ENCODE measurements at regions not wholly inside any gene's neighbourhood (a gene's known extent, or its start where the extent isn't known, plus 50 kb on each side); places are given as distances from the start of the nearest gene placed in this dataset.

DNA sequence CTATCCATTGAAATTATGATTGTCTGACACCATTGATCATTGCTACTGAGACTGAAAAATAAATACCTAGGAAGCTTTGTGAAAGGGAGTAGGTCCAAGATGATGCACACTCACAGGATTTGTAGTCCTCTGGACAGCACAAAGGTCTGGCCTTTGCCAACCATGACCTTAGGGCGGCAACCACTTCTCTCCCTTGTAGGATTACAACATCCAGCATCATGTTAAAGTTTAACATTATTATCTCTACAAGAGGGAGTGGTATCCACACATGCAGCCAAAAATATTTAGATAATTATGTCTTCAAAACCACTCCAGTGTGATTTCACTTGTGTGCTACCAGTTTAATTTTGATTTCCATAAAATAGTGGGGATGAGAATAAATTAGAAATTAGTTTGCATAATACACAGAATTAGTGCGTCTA, 51.1 kb upstream of the NHSL1 start:
- no peak for DNase-seq

DNA sequence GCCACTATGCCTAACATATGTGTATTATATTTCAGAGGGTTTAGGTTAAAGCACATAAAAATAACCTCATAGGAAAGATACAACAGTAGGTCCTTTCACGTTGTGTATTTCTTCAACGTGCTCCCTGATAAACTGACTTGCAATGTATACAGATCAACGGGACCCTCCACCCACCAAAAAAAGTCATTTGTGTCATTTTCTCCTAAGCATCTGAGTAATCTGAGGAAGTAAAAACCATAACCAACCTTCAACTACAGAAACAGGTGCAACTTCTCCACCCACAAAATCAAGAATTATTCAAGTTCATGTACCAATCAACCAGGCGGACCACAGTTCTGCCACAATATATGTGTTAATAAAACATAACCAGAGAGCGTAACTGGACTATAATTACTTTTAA, 54.9 kb upstream of the NHSL1 start:
- DNase-seq = no peak

DNA sequence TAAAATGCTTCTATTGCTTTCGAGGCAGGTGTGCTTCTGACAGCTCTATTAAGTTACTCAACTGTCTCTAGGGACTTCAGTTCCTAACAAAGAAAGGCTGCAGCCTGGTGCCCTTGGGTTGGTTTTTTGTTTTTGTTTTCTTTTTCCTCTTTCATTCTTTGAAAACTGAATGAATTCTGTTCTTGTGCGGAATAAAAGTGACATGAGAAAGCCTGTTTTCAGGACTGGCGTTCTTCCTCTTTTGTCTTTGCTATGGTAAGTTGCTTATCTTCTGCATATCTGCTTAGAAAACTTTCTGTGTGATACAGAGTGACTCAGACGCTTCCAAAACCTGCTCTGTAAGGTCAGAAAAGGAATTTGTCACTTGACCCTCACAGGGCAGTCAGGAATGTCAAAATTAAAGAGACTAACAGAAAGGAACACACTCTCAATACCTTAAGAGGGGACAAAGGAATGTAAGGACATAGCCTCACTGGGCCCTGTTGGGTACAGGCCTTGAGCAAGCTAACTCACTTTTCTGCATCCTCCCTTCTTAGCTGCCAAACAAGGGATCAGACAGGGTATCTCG, 56.2 kb upstream of the NHSL1 start:
- no peak for DNase-seq

DNA sequence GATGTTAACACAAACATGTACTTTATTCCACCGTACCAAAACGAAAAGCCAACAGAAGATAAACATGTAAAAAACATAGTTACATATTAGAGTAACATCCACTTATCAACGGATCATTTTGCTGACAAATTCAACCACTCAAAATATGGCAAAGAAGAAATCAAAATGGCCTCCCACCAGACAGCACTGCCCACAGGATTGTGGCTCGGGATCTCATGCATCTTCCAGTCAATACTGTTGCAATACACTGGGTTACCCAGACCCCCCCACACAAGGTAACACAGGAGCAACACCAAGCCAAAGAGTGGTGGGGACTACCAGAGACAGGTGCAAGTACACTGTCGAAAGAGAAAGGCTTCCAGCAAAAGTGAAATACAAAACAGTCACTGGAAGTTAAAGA, 57.9 kb upstream of the NHSL1 start:
- DNase-seq = no peak

DNA sequence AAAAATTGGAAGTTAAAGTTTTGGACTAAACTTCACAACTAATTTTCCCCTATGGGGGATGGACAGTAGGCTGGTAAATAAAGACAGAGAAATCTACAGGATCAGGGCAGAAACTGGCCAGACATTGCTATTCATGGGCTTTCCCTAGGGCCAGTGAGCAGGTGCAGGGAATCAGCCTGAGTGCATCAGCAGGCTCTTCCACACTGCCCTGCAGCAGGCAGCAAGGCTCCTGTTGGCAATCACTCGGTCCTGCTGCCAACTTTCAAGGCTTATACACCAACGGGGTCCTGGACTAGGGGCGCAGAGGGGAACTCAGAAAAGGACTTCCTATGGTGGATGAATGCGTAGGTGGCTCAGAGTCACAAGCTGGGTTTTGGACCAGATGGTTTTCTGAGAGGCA, 59.8 kb upstream of the NHSL1 start:
- DNase-seq = no peak

DNA sequence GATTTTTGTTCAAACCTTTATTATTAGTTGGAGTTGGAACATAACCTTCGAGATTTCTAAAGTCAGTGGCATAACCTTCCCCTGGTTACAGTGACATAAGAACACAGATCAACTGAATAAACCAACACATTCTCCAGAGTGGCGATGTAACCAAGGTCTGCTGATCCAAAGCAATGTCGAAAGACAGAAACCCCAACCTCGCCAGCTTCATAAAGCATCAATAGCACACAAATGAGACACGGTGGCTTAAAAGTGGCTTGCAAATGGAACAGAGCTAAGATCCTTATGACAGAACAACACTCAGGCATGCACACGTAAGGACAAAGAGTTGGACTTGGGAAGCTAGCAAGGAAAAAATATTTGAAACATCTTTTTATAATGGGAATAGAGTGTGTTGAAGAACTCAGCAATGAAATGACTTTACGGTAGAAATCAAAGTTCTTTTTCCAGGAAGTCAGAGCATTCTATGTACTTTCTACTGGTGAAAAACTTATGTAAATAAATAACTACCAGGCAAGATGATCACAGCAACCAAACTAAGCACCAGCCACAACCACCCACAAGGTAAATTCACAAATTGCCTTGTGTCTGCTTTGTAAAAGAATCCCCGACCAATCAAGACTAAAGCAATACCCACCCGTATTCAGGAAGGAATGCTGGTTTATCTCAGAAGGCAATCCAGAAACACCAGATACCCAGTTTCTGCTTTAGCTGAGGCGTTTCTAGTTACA, 61.0 kb upstream of the NHSL1 start:
- DNase-seq = no peak

DNA sequence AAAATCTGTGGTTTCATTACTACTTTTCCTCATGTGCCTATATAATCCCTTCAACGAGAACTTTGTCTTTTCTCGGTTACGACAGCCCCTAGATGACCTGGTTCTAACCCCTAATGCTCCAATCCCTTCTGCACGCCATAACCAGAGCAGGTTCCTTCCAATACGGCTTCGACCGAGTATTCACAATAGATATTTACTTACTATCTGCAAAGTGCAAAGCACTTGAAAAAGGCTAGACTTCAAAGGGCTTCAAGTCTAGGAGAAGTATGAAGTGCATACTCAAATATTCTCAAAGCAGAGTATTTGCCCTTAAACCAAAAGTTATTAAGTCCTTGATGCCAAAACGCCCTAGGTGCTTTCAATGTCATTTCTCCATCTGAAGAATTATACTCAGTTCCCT, 63.4 kb upstream of the NHSL1 start:
- no peak for DNase-seq

DNA sequence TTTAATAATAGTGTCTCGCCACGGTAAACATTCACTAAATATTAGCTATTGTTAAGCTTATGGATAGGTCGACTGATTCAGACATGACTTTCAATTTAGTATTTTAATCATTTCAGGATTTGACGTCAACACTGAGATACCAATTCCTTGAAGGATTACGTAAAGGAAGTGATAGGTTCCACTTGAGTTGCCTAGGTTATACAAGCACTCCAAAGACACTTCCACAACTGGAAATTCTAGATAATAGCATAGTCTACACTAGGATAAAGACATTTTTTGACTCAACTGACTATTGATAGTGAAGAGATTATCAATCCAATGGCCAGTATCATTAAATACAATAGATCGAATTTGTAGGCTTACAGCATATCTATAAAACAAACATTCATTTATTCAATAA, 63.9 kb upstream of the NHSL1 start:
- no peak for DNase-seq

DNA sequence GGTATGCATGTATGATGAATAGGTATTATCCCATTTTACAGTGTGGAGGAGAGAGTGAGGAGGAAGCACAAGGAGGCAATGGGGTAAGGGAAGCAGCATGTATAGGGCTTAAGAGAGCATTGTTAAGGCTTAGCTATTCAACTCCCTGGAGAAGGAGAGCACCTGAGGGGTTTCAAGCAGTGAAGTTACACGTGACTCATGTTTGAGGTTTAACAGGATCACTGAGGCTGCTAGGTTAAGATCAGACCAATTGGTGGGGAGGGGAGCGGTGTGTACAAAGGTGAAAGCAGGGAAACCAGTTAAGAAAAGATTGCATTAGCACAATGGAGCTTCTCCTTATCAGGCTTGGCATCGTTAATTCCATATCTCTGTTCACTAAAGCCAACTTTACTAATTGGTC, 64.4 kb upstream of the NHSL1 start:
- no peak for DNase-seq

DNA sequence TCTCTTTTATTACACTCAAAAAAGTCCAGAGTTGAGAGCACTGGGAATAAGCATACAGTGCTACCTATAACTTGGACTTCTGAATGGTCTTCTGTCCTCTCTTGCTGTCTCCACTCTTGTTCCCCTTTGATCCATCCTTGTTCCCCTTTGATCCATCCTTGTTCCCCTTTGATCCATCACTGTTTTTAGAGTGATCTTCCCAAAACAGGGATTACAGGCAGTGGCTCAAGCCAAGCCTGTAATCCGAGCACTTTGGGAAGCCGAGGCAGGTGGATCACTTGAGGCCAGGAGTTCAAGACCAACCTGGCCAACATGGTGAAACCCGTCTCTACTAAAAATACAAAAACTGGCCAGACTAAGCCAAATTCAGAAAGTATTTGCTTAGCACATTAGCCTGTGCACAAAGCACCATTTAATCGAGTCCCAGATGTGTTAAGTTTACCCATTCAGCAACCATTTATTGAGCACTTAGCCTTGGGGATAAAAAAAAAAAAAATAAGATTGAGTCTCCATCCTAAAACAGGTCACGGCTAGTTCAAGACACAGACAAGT, 65.0 kb upstream of the NHSL1 start:
- no peak for DNase-seq

DNA sequence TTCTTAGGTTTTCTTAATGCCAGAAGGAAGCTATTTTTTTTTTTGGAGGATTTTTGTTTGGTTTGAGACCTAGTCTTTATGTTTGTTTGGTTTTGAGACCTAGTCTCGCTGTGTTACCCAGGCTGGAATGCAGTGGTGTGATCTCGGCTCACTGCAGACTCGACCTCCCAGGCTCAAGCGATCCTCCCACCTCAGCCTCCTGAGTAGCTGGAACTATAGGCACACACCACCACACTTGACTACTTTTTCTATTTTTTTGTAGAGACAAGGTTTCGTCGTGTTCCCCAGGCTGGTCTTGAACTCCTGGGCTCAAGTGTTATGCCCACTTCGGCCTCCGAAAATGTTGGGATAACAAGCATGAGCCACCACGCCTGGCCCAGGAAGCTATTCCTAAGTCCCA, 67.8 kb upstream of the NHSL1 start:
- DNase-seq = no peak

DNA sequence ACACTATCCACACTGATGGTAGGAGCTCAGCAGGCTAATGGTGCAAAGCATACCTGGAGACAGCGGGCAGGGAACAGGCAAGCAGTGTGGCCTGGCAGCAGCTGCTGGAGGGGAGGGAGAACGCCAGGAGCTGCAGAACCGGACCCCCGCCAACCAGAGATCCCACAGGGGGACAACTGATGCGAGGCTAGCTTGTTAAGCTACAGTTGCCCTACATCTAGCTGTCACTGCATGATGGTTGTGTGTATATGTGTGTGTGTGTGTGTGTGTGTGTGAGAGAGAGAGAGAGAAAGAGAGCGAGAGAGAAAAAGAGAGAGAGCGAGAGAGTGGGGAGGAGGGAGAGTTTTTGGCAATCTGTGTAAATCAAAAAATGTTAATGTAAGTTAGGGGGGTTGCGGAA, 69.7 kb upstream of the NHSL1 start:
- no peak for DNase-seq

DNA sequence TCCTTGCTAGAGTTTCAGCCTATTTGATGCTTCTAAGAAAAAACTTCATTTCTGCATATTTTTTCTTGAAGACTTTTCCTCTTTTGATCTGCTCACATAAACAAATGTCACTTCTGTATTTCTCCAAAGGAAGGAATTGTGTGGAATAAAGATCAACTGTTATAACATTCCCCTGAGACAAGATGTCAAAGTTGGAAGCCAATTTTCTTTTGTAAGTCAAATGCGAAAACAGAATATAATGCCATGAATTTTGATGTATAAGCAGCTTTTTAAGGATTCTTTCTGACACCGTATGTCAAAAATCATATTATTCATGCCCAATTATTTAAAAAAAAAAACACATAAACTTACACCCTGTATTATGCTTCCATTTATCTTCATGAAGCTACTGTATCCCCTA, 70.3 kb upstream of the NHSL1 start:
- DNase-seq = no peak

DNA sequence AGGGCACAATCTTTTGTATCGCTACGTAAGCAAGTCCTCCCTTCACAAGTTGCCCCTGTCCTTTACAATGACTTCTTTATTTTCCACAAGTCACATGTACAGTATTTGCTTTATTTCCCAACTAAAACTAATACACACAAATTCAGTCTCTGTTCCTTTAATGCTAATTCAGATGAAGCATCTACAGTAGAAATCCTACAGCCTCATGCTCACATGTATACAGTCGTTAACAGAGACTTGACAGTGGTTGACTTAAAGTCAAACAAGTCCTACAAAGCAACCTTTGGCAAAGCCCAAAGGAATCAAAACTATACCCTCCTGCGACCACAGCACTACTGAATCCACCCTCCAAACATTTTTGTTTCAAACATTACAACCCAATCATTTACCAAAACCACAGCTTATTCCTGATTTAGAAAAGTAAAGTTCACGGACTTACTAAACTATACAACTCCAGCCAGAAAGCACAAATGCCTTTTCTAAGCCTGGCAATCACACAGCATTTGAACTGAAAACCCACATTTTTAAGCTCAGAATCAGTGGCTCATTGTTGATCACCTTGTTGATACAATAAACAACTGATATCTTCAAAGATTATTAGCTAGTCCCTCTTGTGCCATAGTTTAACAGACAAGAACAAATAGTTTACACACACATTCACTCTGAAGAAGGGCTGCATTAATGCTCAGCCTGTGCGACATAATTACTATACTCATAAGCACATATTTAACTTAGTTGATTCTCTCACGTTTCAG, 70.9 kb upstream of the NHSL1 start:
- DNase-seq = no peak

DNA sequence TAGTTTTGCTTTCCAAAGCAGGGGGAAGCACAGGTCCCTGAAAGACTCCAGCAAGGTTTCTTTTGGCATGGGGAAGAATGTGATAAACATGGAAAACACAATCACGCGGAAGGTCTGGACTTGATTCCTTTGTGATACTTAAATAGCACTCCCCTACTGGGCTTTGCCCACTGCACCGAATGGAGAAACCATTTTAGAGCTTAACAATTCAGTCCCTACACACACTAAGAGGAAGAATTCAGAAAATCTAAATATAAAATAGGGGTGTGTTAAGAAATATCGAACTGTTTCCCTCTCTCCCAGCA, 71.4 kb upstream of the NHSL1 start:
- no peak for DNase-seq

DNA sequence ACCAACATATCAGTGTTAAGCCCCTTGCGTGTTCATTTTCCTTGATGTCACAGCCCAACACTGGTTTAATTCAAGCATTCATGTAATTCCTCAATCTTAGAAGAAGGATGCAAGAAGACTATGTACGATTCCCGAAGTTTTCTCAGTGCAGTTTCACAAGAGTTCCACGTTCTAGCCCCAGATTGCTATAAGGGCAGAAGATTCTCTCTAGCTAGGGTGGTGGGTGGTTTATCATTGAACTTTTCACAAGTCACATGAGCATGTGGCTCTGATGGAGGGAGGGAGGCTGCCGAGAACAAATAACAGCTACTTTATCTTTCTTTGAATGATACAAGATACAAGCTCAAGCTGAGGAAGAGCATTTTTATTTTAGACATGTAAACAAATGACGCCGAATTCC, 71.9 kb upstream of the NHSL1 start:
- DNase-seq = no peak

DNA sequence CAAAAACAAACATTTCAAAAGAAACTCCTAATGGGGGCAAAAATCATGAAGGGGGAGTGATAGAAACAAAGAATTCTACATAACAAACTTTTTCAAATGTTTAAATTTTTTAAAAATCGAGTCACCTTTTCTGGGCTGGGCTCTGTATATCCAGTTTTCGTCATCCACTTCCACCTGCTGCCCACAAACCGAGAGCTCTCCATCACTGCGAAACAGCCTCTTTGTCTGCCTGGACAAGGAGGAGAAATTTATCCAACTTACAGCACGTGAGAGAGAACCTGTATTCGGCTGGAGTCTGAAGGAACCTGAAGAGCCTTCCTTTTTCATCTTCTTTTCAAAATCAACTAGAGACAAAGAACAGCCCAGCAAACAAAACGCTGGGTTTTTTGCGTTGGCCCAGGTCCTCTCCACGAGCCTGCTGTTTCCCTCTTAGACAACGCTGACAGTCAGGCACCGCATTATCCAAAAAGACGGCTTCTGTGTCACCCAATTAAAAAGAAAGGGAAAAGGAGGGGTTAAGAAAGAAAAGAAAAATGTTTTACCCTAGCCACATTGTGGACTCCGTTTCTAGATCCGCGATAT, 72.4 kb upstream of the NHSL1 start:
- no peak for DNase-seq

DNA sequence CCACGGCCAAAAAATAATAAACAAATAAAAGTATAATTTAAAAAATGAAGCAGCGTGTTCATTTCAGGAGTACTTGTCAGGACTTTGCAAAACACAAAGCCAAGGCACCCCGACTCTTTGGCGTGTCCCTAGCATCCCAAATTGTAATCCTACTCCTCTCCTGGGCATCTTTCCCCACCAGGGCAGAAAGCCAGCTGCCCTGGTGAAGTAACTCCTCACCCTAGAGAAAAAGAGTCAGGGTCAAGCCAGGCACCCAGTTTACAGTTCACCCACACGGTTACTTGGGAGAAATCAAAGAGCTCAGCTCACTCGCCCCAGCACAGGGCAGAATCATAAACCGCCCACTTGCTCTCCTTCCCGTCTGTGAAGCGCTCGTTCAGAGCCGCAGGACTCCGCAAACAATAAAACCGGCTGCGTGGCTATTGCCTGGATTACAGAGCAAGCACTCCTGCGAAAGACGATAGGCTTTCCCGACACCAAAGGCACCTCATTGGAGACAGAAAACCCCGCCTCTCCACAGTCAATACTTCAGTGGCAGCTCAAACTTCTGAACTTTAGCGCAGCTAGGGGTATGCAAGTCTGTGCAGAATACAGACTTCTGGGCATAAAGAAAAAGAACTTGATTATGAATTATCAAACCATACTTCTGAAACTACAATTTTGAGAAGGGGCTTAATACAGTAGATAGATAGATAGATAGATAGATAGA, 73.0 kb upstream of the NHSL1 start:
- DNase-seq = no peak

DNA sequence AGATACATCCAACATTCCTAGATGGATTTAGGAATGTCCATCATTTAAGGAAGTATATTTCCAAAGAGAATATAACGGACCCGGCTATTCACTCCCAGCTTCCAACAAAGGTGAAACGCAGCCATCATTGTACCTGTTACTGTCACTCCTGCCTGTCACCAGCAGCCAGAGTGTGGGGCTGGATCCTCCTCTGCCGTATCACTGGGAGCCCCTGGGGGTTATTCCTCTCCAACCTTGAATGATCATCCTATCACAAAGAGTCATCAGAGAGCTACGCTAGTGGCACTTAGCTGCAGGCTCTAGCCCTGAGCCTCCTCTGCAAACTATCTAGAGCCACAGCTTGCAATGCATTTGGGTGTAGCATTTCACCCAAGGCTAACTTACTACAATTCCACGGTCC, 73.6 kb upstream of the NHSL1 start:
- DNase-seq = no peak

DNA sequence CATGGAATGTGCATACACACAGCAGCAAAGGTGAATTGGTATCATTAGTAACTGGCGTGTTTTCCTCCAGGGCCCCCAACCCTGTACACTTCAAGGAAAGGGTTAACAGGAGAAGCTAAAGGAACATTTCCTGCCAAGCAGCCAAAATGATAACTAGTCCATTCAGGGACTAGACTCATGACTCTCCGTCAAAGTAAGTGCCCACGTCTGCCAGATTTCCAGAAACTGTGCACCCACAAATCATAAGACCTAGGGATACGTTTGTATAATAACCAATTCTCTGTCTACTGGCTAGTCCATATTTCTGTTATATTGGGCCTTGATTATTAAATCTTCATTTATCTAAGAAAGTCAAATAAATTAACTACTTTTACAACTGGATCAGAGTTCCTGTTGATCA, 76.0 kb upstream of the NHSL1 start:
- no peak for DNase-seq

DNA sequence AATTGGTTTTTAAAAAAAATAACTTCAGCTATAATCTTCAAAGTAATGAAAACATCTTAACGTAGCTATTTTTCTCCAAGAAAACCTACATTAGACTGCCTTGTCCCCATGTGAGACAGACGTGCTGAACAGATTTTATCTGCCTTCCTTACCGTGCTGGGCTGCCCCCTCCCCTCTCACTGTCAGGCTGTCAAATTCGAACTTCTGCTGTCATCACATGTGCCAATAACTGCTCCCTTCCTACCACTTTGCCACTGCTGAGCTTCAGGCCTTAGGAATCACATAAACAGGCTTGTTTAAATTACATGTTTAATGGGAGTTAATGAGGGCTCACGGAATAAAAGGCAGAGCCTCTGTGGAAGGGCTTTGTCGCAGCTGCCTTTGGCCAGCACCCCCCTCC, 77.0 kb upstream of the NHSL1 start:
- no peak for DNase-seq

DNA sequence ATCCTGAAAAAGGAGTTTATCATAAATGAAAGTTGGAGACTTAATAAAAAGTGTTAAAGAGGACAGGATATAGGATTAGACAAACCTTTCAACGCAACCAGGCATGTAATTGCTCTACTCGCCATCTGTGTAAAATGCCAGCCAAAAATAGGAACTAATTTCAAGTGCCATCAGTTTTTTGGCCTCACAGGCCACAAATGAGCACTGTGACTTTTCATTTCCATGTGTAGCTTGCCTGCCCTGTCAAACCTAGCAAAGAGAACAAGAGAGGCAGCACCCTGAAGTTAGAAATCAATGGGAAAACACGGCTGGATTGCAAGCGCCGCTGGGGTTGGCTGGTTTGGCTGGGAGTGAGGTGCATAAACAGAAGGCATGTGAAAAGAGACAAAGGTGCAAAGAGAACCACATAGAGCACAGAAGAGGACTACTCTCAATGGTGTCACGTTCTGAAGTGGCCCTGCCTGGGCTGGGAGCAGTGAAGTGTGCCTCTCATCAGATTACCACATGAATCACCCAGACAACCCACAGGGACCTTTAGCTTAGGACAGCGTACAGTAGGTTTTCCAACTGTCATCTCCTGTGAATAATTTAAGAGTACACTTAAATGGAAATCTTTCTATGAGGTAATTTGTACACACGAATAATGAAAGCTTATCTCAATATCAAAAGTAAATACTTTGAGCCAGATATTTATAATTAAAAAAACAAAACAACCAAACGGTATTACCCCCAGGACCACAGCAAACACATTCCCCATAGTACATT, 78.0 kb upstream of the NHSL1 start:
- no peak for DNase-seq

DNA sequence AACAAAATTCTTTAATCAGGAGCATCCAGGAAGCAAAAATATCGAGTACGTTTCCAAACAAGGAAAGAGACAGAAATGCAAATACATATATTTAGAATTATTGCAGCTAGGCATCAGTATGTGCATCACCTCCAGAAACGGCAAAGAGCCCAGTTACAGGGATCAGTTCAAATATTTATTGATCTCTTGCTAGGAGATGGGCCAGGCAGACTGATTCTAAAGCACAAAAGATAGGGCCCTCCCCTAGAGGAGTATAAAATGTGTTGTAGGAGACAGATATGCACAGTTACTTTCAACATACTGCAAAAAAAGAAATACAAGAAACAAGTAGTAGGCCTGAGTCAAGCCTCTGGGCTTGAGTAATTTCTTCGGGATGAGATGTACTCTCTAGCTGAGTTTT, 80.7 kb upstream of the NHSL1 start:
- no peak for DNase-seq

Measured in activated T-cell treated with anti-CD3 and anti-CD28 coated beads for 4 hours (primary cell).